Hematopoietic multipotent progenitor cell treated with erythropoietin and hydrocortisone succinate and interleukin-3 and kit ligand, for 4 days (in vitro differentiated cells): ENCODE measurements at regions not wholly inside any gene's neighbourhood (a gene's known extent, or its start where the extent isn't known, plus 50 kb on each side); places are given as distances from the start of the nearest gene placed in this dataset.
"Not testable (repeated sequence)": the region's sequence is repeated elsewhere in the genome, so short reads cannot be mapped to it uniquely, and the experiment has no call there.

Source experiments
- DNase-seq: peaks from one replicate; pipeline ENCODE4 v3.0.0-alpha.2; 2015

DNA sequence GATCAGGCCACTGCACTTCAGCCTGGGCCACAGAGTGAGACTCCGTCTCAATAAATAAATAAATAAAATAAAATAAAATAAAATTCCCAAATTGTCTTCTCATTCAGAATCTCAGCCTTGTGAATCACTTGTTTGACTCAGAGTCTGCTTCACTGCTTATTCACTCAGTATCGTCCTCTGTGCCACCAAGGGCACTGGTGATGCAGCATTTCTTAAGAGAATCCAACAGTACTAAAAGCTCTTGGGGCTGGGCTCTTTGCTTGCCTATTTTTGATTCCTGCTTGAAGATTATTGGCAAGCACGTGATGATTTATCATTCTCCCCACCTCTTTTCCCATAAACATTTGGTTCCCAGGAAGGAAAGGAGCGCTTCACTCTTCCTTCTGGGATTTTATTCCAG, 54.8 kb upstream of the HMGB1 start:
- no peak for DNase-seq

DNA sequence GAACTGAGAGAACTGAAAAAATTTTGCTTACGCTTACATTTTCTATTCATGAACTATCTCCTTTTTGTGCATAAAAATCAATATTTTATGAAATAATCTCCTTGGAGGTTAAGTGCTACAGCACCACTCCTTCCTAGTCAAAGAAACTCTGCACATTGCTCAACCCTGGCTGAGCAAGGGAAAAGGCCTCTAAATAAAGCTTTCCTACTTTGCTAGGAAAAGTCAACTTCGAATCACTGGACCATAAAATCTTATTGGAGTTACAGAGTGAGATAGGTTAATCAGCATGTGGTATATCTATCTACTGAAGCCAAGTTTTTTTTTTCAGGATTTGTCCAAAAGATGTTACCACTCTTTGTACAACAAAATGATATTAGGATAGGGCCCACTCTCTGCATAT, 57.5 kb upstream of the HMGB1 start:
- no peak for DNase-seq

DNA sequence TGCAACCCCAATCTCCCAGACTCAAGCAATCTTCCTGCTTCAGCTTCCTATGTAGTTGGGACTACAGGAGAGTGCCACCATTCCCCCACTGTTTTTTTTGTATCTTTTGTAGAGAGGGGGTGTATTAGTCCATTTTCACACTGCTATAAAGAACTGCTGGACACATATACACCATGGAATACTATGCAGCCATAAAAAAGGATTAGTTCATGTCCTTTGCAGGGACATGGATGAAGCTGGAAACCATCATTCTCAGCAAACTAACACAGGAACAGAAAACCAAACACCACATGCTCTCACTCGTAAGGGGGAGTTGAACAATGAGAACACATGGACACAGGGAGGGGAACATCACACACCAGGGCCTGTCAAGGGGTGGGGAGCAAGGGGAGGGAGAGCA, 58.1 kb upstream of the HMGB1 start:
- DNase-seq: not testable (repeated sequence)

DNA sequence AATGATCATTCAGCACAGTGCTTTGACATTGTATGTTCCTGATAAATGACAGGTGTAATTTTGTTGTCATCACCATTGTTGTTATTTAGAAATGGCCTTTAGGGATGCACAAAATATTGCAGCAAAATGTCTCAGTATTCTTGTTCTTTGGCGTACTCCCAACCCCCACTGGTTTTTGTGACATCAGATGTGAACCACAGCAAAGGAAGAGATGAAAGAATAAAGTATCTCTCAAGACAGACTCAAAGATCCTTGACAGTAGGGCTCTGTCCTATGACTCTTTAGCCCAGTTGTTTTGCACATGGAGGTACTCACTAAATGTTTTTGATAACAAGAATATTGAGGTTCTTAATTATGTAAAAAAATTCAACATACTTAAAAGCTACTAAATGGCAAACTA, 59.5 kb upstream of the HMGB1 start:
- not testable (repeated sequence) for DNase-seq

DNA sequence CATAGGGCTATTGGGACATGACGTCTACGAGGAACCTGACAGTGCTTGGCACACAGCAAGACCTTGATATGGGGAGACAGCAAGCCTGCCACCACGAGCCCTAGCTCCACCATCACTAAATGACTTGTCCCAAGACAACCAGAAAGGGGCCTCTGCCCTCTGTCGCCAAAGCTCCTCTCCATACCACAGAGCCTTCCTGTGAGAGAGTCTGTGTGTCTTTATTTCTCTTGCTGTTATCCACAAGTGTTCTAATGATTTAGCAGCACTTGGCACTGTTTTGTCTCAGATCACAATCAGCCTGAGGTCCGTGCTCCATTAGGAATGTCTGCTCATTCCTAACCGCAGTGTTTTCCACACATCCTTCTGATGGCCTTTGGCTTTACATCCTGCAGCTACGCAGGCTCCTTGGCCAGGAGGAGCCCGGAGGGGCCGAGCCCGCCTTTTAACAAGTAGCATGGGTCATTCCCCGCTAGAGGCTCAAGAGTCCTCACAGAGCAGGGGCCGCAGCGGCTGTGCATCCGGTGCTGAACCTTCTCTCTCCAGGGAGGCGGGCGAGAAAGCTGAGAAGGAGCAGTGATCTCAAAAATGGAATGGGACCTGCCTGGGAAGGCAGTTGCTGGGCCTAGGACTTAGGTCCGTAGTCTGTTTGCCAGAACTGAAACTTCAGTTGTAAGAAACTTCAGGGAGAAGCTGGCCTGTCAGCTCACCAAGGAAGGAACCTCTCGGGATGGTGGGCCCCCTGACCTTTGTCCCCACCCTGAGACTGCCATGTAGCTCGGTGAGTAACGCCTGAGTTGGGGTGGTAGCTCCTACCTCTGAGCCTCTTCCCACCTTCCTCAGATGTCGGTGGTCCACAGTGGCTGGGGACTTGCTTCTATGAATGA, 61.1 kb upstream of the HMGB1 start:
- no peak for DNase-seq

DNA sequence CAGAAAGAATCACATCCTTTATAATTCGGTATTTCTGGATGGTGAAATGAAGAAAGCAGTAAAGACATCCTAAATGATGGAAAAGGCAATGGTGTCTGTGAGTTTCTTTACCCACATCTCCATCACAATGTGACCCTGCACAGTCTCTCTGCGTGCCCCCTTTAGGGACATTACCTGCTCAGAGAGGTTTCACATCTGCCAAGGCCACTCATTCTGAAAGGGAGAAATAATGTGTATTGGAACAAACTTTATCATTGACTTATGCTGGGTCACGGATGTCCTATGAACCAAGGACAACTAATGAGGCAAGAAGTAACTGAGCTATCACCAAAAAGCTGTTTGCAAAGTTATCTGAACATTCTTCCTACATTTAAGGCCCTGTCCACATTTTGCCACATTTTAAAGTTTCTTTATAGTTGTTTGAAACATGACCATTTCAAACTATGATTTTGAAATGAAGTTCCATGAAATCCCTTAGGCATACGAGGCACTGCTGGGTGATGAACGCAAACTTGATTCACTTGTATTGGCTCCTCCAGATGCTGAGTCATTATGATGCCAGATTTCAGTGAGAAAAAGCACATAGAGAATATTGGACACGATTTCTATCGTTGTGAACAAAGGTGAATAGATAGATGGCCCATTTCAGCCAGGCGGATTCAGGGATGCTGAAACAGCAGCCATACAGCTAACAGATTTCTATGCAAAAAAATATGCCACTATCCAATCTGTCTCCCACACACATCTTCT, 63.5 kb upstream of the HMGB1 start:
- no peak for DNase-seq

DNA sequence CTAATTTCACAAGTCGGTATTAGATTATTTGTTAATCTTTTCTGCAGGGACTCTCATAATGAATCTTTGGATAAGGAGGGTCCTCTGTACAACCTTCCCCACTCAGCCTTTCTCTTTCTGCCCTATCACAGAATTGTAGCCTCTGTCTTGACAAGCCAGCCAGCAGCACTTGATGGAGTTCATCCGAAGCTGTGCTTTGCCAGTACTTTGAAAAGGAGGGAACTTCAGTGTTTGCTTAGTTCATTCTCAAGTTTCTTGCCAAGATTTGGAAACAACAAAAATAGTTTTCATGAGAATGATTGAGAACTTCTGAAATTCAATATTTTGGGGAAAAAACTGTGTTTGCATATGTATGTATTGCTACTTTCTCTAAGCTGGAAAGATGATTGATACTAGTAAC, 69.3 kb upstream of the HMGB1 start:
- no peak for DNase-seq

DNA sequence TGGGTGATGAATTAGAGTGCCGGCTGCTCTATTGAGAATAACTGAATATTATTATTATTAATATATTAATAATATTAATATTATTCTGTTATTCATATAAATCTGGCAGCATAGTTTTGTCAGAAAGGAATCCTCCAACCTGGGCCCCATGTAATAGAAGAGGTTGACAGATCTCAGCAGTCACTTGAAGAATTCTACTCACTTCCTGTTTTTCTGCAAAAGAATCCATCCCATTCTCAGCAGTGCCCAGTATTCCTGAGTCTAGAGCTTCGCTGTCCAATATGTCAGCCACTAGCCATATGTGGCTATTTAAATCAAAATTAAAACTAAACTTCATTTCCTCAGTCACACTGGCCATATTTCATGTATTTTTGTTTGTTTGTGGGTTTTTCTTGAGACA, 72.4 kb upstream of the USPL1 start:
- DNase-seq: no peak

DNA sequence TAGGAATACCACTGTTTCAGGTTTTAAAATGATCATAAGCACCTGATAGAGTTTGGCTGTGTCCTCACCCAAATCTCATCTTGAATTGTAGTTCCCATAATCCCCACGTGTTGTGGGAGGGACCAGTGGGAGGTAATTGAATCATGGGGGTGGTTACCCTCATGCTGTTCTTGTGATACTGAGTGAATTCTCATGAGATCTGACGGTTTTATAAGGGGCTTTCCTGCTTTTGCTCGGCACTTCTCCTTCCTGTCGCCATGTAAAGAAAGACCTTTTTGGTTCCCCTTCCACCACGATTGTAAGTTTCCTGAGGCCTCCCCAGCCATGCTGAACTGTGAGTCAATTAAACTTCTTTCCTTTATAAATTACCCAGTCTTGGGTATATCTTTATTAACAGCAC, 69.7 kb upstream of the USPL1 start:
- not testable (repeated sequence) for DNase-seq

DNA sequence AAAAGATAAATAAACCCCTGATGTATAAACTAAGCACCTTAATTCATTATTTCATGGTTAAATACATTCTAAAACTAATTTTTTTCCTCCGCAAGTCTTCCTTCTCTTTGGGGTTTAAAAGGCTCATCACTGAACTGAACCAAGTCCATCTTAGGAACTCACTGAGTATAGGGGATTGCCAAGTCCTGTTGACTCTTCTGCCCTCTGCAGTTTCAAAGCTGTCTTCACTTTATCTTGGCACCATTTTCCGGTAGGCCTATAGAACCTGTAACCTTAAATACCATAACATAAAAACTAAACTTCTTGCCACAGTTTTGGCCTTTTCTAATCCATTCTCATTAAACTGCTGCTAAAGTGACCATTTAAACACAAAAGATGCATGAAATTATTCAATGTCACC, 66.5 kb upstream of the USPL1 start:
- peak; percentile 89 for DNase-seq

DNA sequence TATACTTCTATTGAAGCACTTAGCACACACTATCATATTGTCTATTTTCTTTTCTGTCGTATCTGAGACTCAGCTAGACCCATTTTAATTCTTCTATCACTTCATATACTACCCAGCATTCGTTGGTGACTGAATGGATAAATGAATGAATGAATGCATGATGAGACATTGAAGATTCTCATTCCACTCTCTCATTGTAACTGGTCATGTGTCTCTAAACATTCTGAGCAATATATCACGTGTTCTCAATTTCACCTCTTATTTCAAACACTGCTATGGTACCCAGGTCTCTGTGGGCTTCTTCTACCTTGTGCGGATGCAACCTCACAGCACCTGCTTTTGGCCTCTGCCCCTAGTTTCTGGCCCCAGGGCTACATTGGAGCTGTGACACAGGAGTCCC, 65.2 kb upstream of the USPL1 start:
- DNase-seq: no peak

DNA sequence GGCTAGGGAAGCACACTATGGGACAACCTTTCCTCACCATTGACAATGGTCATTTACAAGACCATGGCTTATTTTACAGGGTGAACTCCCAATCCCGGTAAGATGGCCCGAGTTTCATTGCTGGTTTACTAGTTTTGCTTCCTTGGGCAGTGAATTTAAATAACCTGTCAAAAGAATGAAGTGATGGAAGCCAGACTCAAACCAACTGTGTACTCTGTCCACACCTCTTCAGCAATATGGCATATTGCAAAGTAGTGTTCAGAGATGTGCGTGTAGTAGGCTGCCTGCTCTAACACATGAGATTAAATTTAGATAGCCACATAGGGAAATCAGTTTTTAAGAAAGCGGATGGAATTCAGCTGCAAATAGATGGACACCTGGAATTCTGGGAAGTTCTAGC, 58.4 kb upstream of the USPL1 start:
- DNase-seq: no peak

DNA sequence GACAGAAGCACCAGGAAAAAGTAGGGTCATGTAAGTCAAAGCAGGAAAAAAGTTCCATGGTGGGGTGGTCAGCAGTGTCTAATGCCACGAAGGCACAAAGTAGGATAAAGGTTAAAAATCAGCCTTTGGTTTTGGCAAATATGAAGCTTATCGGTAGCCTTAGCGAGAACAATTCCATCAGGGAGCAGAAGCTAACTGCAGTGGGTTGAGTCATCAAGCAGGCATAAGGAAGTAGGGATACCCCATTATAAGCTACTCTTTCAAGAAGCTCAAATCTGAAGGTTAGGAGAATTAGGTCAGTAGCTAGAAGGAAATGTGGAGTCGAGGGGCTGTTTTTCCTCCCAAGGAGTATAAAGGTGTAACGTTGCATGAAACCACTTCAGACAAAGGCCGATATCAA, 57.5 kb upstream of the USPL1 start:
- no peak for DNase-seq

DNA sequence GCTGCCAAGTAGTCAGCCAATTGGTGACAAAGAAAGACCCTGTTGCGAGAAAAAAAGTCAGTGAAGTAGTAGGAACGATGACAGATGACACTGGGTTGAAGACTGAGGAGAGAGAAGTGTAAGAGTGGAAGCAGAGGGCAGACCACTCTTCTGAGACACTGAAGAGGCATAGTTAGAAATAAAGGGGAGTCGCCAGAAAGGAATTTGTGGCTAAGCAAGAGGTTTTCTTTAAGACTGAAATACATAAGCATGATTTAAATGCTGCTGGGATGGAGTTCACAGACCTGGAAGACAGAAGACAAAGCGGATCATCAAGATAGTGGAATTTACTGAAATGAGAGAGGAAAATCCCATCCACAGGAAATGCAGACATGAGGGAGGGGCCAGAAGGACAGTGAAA, 56.2 kb upstream of the USPL1 start:
- DNase-seq: no peak

DNA sequence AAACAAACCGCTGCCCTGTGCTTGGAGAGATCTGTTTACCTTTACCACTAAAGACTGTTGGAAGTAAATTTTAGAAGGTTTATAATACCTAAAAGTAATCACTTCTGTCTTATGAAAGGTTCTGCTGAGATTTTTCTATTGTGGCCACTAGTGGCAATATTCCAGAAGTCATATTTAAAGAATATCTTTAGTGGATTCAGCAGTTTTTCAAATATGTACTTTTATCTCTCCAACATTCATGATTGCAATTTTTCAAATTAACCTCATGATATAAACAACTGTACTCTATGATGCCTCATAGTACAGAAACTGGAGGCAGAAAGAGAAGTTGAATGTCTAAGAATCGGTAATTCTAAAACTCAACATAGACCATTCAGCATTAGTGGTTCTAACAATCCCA, 53.2 kb upstream of the USPL1 start:
- no peak for DNase-seq

DNA sequence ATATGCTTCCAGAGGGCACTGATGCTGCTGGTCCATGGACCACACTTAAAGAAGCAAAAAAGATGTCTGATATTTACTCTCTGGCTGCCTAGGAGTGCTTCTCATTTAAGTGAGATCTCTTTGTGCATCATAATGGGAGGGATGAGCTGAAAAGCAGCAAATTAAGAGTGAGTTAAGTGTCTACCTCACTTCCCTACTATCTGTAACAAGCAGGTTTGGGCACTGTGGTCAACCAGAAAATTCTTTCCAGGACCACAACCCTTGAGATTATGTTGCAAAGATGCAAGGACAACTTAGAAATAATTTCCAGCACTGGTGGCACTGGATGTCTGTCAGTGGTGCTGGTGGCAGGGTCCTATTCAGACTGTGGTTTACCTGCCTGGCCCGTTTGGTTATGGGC, 52.1 kb upstream of the USPL1 start:
- DNase-seq: peak; percentile 54

DNA sequence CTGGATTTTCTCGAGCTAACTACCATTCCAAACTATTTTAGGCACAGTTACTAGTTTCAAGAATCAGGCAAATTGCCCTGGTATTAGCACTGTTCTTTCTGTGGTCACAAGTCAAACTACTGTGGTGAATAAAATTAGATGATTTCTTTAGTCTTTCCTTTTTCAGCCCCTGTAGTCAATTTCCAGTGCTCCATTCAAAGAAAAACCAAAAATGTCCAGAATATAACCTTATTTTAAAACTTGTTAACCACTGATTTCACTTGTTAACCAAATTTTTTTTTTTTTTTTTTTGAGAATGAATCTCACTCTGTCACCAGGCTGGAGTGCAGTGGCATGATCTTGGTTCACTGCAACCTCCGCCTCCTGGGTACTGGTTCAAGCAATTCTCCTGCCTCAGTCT, 50.6 kb upstream of the USPL1 start:
- DNase-seq: no peak
